AG04449 (cell line): ENCODE measurements at regions not wholly inside any gene's neighbourhood (a gene's known extent, or its start where the extent isn't known, plus 50 kb on each side); places are given as distances from the start of the nearest gene placed in this dataset.
"Not testable (repeated sequence)": the region's sequence is repeated elsewhere in the genome, so short reads cannot be mapped to it uniquely, and the experiment has no call there.

Experiments
- CTCF ChIA-PET: fragments of 350-600 bp; formaldehyde crosslinking; extraction: SDS; loops from one replicate; lab custom pipeline; 2021; ENCODE audit warnings: antibody characterized with exemption; lab: Yijun Ruan, JAX
- POLR2A ChIA-PET: fragments of 400-600, 350-600 bp; formaldehyde crosslinking; extraction: SDS; loops from one replicate; lab custom pipeline; 2020; ENCODE audit warnings: antibody characterized with exemption, inconsistent platforms; lab: Yijun Ruan, JAX
- DNase-seq: peaks from one replicate; pipeline ENCODE4 v3.0.0-alpha.2; 2010; ENCODE audit warnings: low read depth, low spot score
- H3K4me3 ChIP-seq: 2 replicates; pipeline ENCODE4 v1.5.1; 2011; ENCODE audit warnings: low read depth, mild to moderate bottlenecking, control low read depth, low read length
- CTCF ChIP-seq: IDR thresholded peaks from one replicate; pipeline ENCODE4 v1.5.1; 2011; ENCODE audit warnings: mild to moderate bottlenecking, moderate library complexity, low read length, control low read depth, inconsistent platforms; ENCODE audit not compliant: insufficient read depth; ENCODE audit errors: missing control alignments

- CTCF ChIA-PET = no interaction called here
- no peak overlapping the region for H3K4me3 ChIP-seq
- no peak for DNase-seq
- POLR2A ChIA-PET = no interaction called here
- no peak for TF ChIP-seq CTCF
These were observed 470.7 kb downstream of the ZNF536 start for GRCh38 chr19:30842926-30843325.

DNA sequence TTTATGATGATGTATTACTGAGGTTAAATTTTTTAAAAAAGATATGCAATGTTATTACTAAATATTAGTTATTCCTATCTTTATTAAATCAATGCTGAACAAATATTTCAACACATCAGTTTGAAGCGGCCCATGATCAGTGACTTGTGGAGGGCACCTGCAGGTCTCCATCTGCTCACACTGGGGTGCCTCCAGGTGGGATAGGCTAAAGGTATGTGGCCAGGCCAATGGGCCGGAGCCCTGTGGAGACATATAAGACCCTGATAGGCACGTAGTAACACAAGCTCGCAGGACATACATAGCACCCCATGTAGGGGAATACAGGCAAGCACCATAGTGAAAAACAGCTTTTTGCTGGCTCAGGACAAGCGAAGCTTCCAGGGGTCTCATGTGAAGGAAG, 469.8 kb downstream of the ZNF536 start:
- ChIA-PET CTCF (no interaction called here), POLR2A (no interaction called here)
- no peak for TF ChIP-seq CTCF
- no peak overlapping the region for H3K4me3 ChIP-seq
- no peak for DNase-seq

DNA sequence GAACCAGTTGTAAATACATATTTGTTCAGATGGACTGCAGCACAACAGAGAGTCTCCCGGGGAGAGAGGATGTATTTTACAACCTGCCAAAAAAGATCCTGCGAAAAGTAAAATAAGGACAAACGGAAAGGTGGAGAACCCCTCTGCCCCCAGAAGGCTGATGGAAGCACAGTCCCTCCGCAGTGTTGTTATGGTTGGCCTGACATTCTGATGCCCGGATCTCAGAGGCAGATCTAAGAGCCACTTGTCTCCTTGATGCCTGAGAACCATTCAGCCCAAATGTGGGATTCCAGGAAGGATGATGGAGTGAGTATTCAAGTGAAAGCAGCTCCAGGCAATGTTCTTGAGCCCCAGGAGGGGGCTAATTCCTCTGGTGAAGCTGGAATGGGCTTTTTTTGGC, 458.7 kb downstream of the ZNF536 start:
- no peak for DNase-seq
- TF ChIP-seq CTCF = no peak
- H3K4me3 ChIP-seq = no peak overlapping the region
- CTCF ChIA-PET = no interaction called here
- POLR2A ChIA-PET = no interaction called here

- H3K4me3 ChIP-seq, DNase-seq, CTCF ChIA-PET, POLR2A ChIA-PET: not testable (repeated sequence)
These were observed 453.3 kb downstream of the ZNF536 start for GRCh38 chr19:30825505-30825904.

- ChIA-PET POLR2A (no interaction called here), CTCF (no interaction called here)
- H3K4me3 ChIP-seq = no peak overlapping the region
- no peak for TF ChIP-seq CTCF
- DNase-seq = no peak
These were observed 452.6 kb downstream of the ZNF536 start for GRCh38 chr19:30824809-30825208.

DNA sequence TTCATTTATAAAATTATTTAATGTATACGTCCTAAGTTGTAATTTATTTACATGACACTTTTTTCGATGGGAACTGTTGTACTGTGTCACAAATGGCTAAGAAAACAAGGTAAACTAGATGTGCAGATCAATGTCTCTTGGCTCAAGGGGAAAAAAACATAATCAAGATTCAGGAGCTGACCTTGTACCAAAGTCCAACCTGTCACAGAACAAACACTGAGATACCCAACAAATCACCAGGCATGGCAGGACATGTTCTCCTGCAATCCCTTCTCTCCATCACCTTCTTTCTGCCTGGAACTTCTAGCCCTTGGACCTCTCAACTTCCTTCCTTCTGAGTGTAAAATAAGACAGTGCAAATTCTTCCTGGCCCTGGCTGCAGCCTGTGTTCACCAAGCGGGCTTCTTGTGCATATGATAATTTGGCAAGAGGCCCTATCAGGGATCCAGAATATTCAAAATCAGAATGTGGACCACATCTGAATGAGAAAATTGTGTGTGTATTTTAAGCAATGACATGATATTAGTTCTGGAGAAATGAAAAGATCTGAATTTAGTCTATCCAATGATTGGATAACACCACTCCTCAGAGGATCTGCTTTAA, 445.9 kb downstream of the ZNF536 start:
- POLR2A ChIA-PET = no interaction called here
- no peak overlapping the region for H3K4me3 ChIP-seq
- CTCF ChIA-PET = no interaction called here
- DNase-seq = no peak
- no peak for TF ChIP-seq CTCF

DNA sequence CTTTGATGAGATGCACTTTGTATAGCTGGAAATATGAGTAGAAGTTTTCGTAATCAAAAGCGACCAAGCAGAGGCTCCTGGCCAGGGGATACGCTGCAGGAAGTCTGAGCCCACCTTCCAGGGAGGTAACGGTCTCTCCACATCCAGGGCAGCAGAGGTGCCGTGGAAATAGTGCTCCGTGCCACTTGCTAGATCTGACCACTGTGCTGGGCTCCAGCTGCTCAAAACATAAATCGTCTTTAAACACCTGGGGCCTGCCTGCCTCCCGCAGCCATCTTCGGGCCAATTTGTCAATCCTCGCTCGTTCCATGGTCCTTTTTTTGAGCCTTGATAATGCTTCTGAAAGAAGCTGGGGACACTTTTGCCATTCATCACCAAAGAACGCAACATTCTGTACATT, 445.0 kb downstream of the ZNF536 start:
- H3K4me3 ChIP-seq = no peak overlapping the region
- ChIA-PET POLR2A (no interaction called here), CTCF (no interaction called here)
- TF ChIP-seq CTCF = no peak
- no peak for DNase-seq
